Endothelial cell of umbilical vein (primary cell): ENCODE measurements at regions not wholly inside any gene's neighbourhood (a gene's known extent, or its start where the extent isn't known, plus 50 kb on each side); places are given as distances from the start of the nearest gene placed in this dataset.

Source experiments
- EZH2 ChIP-seq: IDR thresholded peaks from 2 replicates; pipeline ENCODE4 v1.6.1; 2012; ENCODE audit warnings: borderline replicate concordance, low read depth, mild to moderate bottlenecking, moderate library complexity, low read length, inconsistent platforms; ENCODE audit not compliant: severe bottlenecking
- FOS ChIP-seq: IDR thresholded peaks from 2 replicates; pipeline ENCODE4 v1.6.1; 2011; ENCODE audit warnings: mild to moderate bottlenecking, low read length, moderate library complexity, borderline replicate concordance; ENCODE audit not compliant: insufficient read depth
- JUN ChIP-seq: IDR thresholded peaks from 2 replicates; pipeline ENCODE4 v1.6.1; 2011; ENCODE audit warnings: borderline replicate concordance, low read depth; ENCODE audit not compliant: insufficient read length, insufficient read depth
- MYC ChIP-seq: IDR thresholded peaks from one replicate; pipeline ENCODE4 v1.6.1; 2011; ENCODE audit warnings: mild to moderate bottlenecking, low read depth, low read length
- POLR2A ChIP-seq: IDR thresholded peaks from 2 replicates; pipeline ENCODE4 v1.6.1; 2012; ENCODE audit warnings: low read depth, mild to moderate bottlenecking, control low read depth, low read length
- POLR2AphosphoS5 ChIP-seq: IDR thresholded peaks from 2 replicates; pipeline ENCODE4 v1.6.1; 2012; ENCODE audit warnings: low read depth, mild to moderate bottlenecking, control low read depth, low read length, moderate library complexity; ENCODE audit not compliant: insufficient read depth
- TF ChIP-seq, protein P1 (sequence below), 2 donors: IDR thresholded peaks; 1 replicate in 1 of 2; 2 replicates in 1 of 2; pipeline ENCODE4 v1.5.1; 2011; ENCODE audit warnings: low read length in 2 of 2, mild to moderate bottlenecking in 2 of 2, moderate library complexity in 2 of 2, control low read depth in 1 of 2, inconsistent platforms in 1 of 2, low read depth in 1 of 2; ENCODE audit not compliant: insufficient read depth in 1 of 2; ENCODE audit errors: extremely low read depth in 1 of 2
- TF ChIP-seq, protein P2 (sequence below): IDR thresholded peaks from 2 replicates; pipeline ENCODE4 v1.6.1; 2011; ENCODE audit not compliant: insufficient read depth, insufficient read length

DNA sequence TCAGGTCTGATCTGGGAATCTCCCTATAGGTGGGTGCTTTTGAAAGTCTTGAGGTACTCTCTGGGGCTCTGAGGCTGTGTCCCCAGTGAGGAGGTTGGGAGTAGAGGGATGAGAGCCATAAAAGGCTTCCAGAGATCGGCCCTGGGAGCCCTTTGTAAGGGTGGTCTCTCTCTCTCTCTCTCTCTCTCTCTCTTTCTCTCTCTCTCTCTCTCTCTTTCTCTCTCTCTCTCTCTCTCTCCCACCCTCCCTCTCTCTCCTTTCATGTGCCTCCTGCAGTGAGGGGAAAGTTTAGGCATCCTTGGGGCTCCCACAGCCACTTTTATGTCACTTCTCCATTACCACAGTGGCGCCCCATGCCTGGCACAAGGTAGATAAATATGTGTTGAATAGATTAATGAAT, 271.3 kb upstream of the N4BP1 start:
- TF ChIP-seq POLR2AphosphoS5, result no peak
- TF ChIP-seq, protein P1, sequence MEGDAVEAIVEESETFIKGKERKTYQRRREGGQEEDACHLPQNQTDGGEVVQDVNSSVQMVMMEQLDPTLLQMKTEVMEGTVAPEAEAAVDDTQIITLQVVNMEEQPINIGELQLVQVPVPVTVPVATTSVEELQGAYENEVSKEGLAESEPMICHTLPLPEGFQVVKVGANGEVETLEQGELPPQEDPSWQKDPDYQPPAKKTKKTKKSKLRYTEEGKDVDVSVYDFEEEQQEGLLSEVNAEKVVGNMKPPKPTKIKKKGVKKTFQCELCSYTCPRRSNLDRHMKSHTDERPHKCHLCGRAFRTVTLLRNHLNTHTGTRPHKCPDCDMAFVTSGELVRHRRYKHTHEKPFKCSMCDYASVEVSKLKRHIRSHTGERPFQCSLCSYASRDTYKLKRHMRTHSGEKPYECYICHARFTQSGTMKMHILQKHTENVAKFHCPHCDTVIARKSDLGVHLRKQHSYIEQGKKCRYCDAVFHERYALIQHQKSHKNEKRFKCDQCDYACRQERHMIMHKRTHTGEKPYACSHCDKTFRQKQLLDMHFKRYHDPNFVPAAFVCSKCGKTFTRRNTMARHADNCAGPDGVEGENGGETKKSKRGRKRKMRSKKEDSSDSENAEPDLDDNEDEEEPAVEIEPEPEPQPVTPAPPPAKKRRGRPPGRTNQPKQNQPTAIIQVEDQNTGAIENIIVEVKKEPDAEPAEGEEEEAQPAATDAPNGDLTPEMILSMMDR (IDR thresholded peaks at IDR 0.05; ENCODE audit: extremely low read depth in 1 of 2, insufficient read depth in 1 of 2, low read depth in 1 of 2, low read length in 2 of 2), result no peak
- TF ChIP-seq POLR2A, result no peak
- TF ChIP-seq JUN, result no peak
- TF ChIP-seq MYC, result no peak
- no peak for TF ChIP-seq EZH2
- TF ChIP-seq, protein P2, sequence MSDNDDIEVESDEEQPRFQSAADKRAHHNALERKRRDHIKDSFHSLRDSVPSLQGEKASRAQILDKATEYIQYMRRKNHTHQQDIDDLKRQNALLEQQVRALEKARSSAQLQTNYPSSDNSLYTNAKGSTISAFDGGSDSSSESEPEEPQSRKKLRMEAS, result no peak
- TF ChIP-seq FOS, result no peak
